ENCODE measurements at regions not wholly inside any gene's neighbourhood (a gene's known extent, or its start where the extent isn't known, plus 50 kb on each side); places are given as distances from the start of the nearest gene placed in this dataset.

DNA sequence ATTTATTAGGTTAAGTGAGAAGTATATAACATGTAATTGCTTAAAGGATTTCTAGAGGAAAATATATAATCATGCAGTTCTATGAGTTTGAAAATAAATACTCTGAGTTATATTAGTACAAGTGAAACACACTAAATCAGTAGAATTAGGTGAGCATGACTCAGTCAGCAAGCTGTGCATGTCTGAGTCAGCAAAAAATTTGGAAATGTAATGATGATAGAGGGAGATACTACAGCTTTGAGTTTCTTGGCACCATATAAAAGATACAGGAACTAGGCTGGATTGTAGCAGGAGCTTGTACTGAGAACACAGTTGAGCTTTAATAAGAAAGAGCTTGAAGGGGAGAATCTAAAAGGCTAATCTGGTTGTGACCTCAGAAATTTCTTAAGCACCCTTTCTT, 1224.6 kb downstream of the CDH8 start:
- no peak overlapping the region for H3K4me3 ChIP-seq
- H3K27me3 ChIP-seq, result no peaks in the 10 kb centered on the region
- no peaks in the 10 kb centered on the region for H3K9me2 ChIP-seq (replicated peaks; ENCODE audit: insufficient read depth)
- H2AFZ ChIP-seq, result no peak overlapping the region
- H3K79me2 ChIP-seq, result no peaks in the 10 kb centered on the region
- no peaks in the 10 kb centered on the region for H3K9me3 ChIP-seq (ENCODE audit: low read depth)
- no peak overlapping the region for H3K4me2 ChIP-seq
- H3K36me3 ChIP-seq (replicated peaks; ENCODE audit: insufficient read depth, low read depth), result no peaks in the 10 kb centered on the region
- H3K27ac ChIP-seq, result no peak overlapping the region
- TF ChIP-seq EZH2 (IDR thresholded peaks at IDR 0.05; ENCODE audit: borderline replicate concordance) (no peak), EZH2phosphoT487 (IDR thresholded peaks at IDR 0.05; ENCODE audit: low read depth, severe bottlenecking, unreplicated experiment) (no peak)
- TF ChIP-seq, protein P1, sequence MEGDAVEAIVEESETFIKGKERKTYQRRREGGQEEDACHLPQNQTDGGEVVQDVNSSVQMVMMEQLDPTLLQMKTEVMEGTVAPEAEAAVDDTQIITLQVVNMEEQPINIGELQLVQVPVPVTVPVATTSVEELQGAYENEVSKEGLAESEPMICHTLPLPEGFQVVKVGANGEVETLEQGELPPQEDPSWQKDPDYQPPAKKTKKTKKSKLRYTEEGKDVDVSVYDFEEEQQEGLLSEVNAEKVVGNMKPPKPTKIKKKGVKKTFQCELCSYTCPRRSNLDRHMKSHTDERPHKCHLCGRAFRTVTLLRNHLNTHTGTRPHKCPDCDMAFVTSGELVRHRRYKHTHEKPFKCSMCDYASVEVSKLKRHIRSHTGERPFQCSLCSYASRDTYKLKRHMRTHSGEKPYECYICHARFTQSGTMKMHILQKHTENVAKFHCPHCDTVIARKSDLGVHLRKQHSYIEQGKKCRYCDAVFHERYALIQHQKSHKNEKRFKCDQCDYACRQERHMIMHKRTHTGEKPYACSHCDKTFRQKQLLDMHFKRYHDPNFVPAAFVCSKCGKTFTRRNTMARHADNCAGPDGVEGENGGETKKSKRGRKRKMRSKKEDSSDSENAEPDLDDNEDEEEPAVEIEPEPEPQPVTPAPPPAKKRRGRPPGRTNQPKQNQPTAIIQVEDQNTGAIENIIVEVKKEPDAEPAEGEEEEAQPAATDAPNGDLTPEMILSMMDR (IDR thresholded peaks at IDR 0.05; ENCODE audit: poor library complexity), result no peak
- H4K20me1 ChIP-seq (ENCODE audit: insufficient read depth, poor library complexity, severe bottlenecking), result no peaks in the 10 kb centered on the region
- DNase-seq (ENCODE audit: low spot score), result no peak
- no peaks in the 10 kb centered on the region for H3K4me1 ChIP-seq (ENCODE audit: insufficient read depth)

DNA sequence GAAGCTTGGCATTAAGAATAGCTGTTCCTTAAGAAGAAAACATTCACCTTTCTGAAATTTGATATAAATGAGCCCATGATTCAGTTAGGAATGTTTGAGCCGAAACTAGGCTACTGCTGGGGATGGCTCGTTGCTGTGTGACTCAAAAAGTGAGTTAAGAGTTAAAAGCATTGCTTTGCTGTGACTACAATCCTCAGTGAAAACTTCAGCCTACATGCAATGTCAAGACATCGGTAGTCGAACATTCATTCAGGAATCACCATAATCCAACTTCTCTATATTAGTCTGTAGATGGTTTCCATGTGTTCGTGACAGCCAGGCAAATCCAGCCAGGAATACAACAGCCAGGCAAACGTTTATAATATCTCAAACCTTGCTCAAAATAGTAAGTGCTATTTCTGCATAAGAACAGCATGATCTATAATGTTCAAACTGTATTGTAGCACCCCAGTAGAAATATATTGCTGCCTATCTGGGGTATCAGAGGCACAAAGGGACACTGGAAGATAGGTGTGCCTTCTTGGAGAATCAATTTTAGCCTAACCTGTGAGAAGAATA, 1225.1 kb downstream of the CDH8 start:
- DNase-seq (ENCODE audit: low spot score), result no peak
- Histone ChIP-seq H3K27me3 (no peaks in the 10 kb centered on the region), H2AFZ (no peak overlapping the region), H3K79me2 (no peaks in the 10 kb centered on the region), H3K36me3 (replicated peaks; ENCODE audit: insufficient read depth, low read depth) (no peaks in the 10 kb centered on the region), H3K27ac (no peak overlapping the region), H3K9me3 (ENCODE audit: low read depth) (no peaks in the 10 kb centered on the region), H4K20me1 (ENCODE audit: insufficient read depth, poor library complexity, severe bottlenecking) (no peaks in the 10 kb centered on the region), H3K4me3 (no peak overlapping the region), H3K4me1 (ENCODE audit: insufficient read depth) (no peaks in the 10 kb centered on the region), H3K4me2 (no peak overlapping the region), H3K9me2 (replicated peaks; ENCODE audit: insufficient read depth) (no peaks in the 10 kb centered on the region)
- WGBS (ENCODE audit: low lambda C conversion rate, missing lambda C conversion rate), result 66% methylated on average over 6 of the region's 6 CpGs
- TF ChIP-seq, protein P1 (IDR thresholded peaks at IDR 0.05; ENCODE audit: poor library complexity), result no peak
- TF ChIP-seq EZH2 (IDR thresholded peaks at IDR 0.05; ENCODE audit: borderline replicate concordance), result no peak

DNA sequence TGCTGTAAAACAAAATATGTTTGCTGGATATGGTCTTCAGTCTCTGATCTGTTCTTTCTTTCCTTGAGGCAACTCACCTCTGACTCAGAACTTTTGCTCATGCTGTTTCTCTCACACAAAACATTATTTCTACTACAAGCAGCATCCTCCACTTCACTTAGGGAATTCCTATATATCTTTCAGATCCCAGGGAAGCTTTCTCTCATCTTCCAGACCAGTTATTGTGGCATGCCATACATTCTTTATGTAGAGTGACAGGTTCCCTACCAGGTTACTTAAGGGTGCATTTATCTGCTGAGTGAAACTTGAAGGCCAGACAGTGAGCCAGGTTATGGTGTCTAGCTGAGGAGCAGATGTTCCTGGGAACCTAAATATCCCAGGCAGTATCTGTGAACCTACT, 1226.0 kb downstream of the CDH8 start:
- Histone ChIP-seq H3K9me2 (replicated peaks; ENCODE audit: insufficient read depth) (no peaks in the 10 kb centered on the region), H3K36me3 (replicated peaks; ENCODE audit: insufficient read depth, low read depth) (no peaks in the 10 kb centered on the region), H2AFZ (no peak overlapping the region), H3K27ac (no peak overlapping the region), H3K9me3 (ENCODE audit: low read depth) (no peaks in the 10 kb centered on the region), H3K4me2 (no peak overlapping the region), H3K79me2 (no peaks in the 10 kb centered on the region), H3K27me3 (no peaks in the 10 kb centered on the region), H4K20me1 (ENCODE audit: insufficient read depth, poor library complexity, severe bottlenecking) (no peaks in the 10 kb centered on the region), H3K4me3 (no peak overlapping the region), H3K4me1 (ENCODE audit: insufficient read depth) (no peaks in the 10 kb centered on the region)
- TF ChIP-seq EZH2 (IDR thresholded peaks at IDR 0.05; ENCODE audit: borderline replicate concordance) (no peak), EZH2phosphoT487 (IDR thresholded peaks at IDR 0.05; ENCODE audit: low read depth, severe bottlenecking, unreplicated experiment) (no peak)
- TF ChIP-seq, protein P1 (IDR thresholded peaks at IDR 0.05; ENCODE audit: poor library complexity), result no peak
- DNase-seq (ENCODE audit: low spot score), result no peak

DNA sequence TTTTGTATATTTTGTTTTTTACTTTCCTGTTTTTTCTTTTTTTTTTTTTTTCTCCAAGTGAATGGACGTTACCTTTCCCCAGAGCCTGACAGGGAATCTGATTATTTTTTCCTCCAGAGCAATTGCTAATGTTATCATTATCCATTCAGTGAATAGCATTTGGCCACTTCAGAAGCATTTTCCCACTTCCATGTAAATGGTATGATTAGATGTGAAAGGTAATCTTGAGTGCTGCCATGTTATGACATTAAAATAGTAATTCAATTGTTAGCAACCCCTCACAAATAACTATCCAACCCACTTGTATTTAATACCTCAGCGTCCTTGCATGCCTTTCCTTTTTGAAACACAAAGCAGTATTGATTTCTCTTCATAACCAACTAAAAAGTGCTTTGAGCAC, 1243.8 kb downstream of the CDH8 start:
- Histone ChIP-seq H3K36me3 (replicated peaks; ENCODE audit: insufficient read depth, low read depth) (no peaks in the 10 kb centered on the region), H3K9me3 (ENCODE audit: low read depth) (no peaks in the 10 kb centered on the region), H4K20me1 (ENCODE audit: insufficient read depth, poor library complexity, severe bottlenecking) (no peaks in the 10 kb centered on the region), H3K27ac (no peak overlapping the region), H3K27me3 (no peaks in the 10 kb centered on the region), H3K9me2 (replicated peaks; ENCODE audit: insufficient read depth) (no peaks in the 10 kb centered on the region), H3K4me3 (no peak overlapping the region), H2AFZ (no peak overlapping the region), H3K4me1 (ENCODE audit: insufficient read depth) (no peaks in the 10 kb centered on the region), H3K4me2 (no peak overlapping the region), H3K79me2 (no peaks in the 10 kb centered on the region)
- DNase-seq (ENCODE audit: low spot score), result no peak
- 76% methylated on average over 2 of the region's 2 CpGs for WGBS (ENCODE audit: low lambda C conversion rate, missing lambda C conversion rate)
- no peak for TF ChIP-seq EZH2 (IDR thresholded peaks at IDR 0.05; ENCODE audit: borderline replicate concordance)
- TF ChIP-seq, protein P1 (IDR thresholded peaks at IDR 0.05; ENCODE audit: poor library complexity), result no peak
- TF ChIP-seq EZH2phosphoT487 (IDR thresholded peaks at IDR 0.05; ENCODE audit: low read depth, severe bottlenecking, unreplicated experiment), result no peak

All from hepatocyte (in vitro differentiated cells).